GM19395 (cell line): ENCODE measurements at regions not wholly inside any gene's neighbourhood (a gene's known extent, or its start where the extent isn't known, plus 50 kb on each side); places are given as distances from the start of the nearest gene placed in this dataset.
A peak's percentile ranks its signal among the peaks of the same experiment; 100 is the strongest.

ENCODE experiments used
- ATAC-seq: cut with Tn5 transposase; IDR thresholded peaks from one replicate; pipeline ENCODE4 v1.9.1; 2021; ENCODE audit warnings: mild to moderate bottlenecking, moderate library complexity; ENCODE audit not compliant: unreplicated experiment

DNA sequence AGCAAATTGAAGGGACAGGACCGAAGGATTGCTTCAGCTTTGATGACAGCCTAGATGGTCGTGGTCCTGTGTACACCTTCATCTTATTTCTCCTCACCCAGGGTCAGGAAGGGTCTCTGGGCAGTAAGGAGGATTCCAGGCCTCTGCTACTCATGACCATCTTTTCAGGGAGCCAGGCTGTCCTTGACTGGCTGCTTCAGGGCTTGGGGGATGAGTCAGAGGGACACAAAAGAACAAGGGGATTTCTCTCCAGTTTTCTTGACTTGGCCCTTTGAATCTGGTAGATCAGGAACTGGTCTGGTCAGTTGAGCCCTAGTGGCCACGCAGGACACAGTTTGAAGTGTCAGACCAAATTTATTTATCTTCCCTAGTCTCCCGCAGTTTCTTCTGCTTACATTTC, 402.1 kb upstream of the CHD6 start:
- no peak for ATAC-seq

DNA sequence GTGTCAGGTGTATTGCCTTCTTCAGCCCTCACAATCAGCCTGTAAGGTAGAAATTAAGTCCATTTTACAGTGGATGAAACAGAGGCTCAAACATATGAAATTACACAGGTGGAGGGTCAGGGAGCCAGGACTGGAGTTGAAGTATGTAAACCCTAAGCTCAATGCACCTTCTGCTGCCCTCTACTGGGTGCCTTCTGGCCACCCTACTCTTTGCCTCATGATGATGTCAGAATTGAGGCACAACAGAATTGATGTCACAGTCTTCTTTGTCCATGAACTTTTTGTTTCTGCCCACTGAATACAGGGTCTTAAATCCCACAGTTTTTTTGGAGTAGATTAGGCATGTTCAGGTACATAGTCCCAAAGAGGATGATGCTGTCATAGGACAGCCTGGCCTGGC, 400.8 kb upstream of the CHD6 start:
- ATAC-seq, result no peak

DNA sequence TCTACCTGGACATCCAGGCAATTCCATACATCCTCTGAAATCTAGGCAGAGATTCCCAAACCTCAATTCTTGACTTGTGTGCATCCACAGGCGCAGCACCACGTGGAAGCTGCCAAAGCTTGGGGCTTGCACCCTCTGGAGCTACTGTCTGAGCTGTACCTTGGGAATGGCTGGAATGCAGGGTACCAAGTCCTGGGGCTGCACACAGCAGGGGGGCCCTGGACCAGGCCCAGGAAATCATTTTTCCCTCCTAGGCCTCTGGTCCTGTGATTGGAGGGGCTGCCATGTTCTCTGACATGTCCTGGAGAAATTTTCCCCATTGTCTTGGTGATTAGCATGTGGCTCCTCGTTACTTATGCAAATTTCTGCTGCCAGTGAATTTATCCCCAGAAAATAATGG, 391.9 kb upstream of the CHD6 start:
- ATAC-seq, result no peak

DNA sequence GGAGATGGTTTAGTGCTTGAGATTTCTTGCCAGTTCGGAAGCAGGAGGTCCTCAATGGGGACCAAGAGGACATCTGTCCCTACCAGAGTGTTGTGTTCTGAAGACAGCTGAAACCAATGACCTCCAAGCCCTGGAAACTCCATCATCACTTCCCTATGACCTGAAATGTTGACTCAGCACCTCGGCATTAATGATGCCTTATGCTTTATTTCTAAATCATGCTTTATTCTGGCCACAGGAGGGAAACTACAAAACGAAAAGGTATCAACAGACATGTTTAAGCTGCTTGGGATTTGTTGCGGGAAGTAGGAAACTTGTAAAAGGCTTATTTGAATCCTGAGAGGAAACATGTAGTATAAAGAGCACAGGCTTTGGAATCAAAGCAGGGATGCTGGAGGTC, 389.1 kb upstream of the CHD6 start:
- no peak for ATAC-seq

DNA sequence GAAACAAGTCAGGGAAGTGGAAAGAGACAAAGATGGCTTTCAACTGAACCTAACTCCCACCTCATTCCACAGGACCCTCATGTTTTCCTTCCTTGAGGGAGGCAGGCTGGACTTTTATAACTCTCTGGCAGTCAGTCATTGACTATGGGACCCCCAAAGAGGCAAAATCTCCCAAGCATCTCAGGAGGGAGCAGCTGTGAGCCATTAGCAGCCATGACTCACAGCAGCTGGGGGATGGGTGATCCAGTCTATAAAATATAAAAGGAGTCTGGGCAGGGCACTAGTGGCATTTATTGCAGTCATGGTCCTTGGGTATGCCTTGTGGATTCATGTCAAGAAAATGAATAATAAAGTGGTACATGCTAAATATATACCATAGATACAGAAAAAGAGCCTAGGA, 387.0 kb upstream of the CHD6 start:
- no peak for ATAC-seq

DNA sequence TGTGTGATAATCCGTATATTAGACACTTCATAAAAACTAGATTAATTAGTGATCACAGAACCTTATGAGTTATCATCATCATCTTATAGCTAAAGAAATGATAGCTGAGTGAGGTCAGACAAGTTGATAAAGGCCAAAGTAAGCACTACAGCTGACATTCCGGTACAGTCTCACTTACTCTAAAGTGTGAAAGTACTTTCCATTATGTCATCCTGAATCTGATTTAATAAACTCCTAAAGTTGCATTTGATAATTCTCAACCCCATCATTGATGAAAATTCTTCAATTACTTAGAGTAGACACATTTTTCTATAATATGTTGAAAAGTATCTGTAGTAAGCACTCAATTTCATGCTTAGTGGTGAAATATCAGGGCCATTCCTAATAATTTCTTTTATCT, 385.2 kb upstream of the CHD6 start:
- no peak for ATAC-seq

DNA sequence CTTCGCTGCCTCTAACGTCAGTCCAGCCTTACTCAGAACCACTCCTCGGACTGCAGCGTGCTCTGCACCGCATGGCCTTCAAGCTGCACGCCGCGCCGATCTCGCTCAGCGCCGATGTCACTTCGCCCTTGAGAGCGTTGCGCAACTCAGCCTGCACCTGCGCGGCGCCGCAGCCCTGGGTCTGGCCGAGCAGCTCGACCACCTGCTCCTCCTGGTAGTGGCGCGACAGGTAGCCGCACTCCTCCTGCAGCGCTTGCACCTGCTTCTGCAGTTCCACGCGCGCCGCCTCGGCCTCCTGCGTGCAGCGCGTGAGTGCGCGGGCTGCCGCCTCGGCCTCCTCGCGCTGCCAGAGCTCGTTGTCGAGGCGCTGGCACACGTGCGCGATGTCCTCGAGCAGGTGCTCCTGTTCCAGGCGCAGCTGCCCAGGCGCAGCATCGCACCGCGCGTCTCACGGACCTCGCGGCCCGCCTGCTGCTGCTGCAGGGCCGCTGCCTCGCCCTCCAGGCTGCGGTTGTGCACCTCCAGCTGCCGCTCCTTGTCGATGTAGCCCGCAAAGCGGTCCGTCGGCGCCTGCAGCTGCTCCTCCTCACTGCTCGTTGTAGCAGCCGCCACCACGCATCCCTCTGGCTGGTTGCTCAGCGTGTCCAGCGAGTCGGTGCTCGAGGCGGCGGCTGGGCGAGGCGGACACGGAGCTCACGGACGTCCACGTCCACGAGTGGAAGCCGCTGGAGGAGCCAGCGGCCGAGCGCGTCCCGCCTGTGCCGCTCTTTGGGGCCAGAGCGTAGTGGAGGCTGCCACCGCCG, 380.6 kb upstream of the CHD6 start:
- no peak for ATAC-seq

DNA sequence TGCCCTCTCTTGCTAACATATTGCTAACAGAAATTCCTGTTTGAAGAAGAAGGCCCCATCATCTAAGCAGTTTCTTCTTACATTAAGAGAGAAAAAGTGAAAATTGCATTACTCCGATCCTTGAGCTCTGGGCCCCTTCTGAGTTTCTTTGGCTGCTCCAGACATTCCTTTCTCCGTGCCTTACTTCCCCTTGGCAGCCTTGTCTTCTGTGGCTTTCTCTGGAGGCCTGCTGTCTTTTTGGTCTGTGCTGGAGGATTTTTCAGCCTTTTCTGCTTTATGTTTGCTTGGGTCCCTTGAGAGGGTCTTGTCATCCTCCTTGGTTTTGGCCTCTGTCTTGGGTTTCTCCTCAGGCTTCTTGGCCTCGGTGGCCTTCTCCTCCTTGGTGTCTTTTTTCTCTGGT, 378.8 kb upstream of the CHD6 start:
- no peak for ATAC-seq

DNA sequence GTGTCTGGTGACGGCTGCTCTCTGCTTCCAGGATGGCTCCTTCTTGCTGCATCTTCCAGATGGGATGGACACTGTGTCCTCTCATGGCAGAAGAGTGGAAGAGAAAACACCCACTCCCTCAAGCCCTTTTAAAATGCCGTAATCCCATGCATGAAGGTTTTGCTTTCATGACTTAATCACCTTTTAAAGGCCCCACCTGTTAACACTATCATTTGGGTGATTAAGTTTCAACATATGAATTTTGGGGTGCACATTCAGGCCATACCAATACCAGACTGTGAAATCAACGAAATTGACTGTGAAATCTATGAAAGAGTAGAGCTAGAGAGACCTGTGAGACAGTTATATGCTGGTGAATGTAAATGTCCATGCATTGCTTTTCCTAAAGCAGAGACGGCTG, 374.3 kb upstream of the CHD6 start:
- ATAC-seq, result no peak

DNA sequence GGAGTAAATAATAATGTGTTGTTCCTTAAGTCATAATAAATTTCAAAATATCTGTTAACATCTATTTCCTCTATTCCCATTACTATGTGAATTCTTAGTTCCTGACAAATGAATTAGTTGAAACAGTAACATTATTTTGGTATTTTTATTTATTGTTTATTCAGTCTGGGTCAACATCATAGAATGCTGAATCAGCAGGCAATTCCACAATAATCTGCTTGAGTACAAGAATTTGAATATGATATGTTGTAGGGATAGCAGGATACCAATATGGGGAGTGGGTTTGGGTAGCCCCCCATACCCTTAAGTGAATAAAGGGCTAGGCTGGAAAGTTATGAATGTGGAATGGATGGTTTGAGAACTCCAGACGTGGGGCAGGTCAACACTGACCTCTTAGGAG, 373.2 kb upstream of the CHD6 start:
- ATAC-seq, result no peak

DNA sequence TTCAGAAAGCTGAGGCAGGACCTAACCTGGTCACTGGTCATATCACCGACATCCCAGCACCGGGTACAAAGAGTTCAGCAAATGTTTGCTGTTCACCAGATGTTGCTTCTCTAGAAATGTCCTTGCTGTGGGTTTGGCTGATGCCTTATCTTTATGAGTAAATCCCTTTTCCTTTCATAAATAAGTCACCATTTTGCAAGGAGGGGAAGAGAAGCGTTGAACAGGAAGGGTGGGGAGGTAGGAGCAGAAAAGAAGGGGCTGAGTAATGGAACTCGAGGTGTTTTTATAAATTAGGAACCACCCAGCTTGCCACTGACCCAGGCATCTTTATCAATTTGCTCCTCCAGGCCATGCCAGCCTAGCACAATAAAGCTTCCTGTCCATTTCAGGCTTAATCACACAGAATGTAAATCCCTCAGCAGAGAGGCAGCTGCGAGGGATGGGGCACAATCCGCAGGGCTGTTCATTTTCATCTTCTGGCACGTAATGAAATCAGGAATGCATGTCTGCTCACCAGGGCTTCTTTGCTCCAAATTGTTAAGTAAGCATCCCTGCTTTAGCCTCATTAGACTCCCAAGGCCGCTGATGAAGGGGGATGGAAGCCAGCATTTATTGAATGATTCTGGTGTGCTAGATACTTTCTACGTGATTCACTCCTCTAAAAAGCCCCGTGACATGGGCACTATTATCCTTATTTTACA, 371.9 kb upstream of the CHD6 start:
- no peak for ATAC-seq

DNA sequence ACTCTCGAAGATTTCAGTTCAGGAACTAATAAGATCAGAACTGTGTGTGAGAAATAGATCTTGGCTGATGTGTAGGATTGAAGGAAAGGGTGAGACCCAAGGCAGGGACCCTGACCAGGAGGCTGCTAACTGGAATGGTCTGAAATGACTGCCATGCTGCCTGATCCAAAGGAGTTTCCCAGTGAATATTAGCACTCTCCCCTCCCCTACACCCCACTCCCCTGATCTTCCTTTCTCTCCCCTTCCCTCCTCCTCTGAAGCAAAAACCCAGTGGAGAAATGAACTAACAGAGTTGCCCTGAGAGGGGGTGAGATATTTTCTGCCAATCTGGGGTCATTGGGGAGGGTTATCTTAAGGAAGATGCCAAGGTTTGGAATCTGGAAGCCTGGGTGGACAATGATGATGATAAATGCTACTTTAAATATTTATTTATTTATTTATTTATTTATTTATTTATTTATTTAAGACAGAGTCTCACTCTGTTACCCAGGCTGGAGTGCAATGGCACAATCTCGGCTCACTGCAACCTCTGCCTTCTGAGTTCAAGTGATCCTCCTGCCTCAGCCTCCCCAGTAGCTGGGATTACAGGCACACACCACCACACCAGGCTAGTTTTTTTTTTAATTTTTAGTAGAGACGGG, 371.0 kb upstream of the CHD6 start:
- ATAC-seq, result no peak

DNA sequence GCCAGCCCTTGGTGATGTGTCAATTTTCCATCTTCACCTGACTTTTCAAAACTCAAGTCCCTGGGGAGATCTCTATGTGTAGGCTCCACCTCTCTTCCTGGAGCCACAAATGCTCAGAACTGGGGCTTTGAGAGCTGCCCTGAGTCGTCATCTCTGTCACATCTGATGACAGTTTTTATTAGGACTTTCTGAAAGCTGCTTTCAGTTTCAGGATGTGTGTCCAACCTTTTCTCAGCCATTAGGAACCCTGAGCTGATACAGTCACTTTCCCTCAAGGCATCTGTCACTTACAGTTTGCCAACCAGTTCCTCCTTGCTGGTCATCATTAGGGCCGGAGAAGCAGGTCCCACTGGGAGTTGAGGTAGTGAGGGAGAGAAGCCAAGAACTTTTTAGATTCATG, 365.9 kb upstream of the CHD6 start:
- ATAC-seq, result peak; percentile 70

DNA sequence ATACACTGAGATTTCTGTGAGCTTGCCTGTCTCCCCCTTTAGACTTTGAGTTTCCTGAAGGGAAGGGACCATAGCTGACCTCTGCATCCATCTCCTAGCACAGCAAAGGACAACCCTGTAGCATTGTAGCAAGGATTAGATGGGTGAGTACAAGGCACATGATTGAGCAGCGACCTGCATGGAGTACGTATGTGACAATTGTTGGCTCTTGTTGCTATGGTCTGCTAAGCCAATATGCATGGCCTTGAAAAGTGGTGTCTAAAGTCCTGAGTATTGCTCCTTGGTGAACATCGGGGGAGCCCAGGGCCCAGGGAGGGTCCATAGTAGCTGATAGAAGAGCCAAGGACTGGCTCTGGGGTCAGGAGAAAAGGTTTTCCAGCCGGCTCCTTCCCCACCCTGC, 365.0 kb upstream of the CHD6 start:
- no peak for ATAC-seq

DNA sequence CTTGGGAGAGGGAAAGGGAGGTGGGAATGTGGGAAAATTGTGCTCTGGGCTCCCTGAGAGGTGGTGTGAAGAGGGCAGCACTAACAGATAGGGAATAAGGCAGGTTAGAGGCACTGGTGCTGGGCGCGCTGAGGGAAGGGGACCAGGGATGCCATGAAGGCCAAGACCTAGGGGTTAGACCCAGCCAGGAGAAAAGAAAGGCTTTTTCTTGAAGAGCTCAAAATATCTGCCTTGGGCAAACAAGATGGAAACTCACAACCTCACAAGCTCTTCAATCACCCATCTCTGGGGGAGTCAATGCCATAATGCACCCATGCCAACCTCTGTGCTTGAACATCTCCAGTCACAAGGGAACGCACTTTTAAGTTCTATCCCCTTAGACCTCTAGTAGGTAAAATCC, 363.6 kb upstream of the CHD6 start:
- no peak for ATAC-seq

DNA sequence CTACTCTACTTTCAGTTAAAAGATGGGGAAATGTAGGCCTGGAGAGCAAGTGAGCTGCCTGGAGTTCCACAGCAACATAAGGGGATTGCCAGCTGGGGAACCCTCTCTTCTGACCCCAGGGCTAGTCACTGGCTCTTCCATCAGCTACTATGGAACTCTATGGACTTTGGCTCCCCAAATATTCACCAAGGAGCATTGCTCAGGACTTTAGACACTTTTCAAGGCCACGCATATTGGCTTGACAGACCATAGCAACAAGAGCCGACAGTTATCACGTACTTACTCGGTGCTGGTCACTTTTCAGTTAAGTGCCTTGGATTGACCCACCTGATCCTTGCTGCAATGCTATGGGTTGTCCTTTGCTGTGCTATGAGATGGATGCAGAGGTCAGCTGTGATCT, 360.7 kb upstream of the CHD6 start:
- no peak for ATAC-seq

DNA sequence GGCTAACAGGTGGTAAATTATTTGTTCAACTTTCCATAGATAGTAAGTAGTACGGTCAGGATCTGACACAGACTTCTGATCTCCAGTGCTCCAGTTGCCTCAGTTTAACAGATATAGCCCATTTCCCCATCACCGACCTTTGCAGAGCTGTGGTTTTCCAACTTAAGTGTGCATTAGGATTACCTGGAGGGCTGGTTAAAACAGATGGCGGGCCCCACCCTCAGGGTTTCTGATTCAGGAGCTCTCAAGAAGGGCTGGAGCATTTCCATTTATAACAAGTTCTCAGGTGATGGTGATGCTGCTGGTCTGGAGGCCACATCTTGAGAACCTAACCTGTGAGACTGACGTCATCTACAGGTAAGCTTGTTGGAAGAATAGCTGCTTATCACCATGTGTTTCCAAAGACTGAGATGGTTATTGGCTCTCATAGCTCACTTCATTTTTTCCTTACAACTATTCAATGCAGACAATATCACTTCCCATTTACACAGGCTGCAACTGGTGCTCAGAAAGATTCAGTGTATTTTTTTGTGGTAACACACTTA, 360.1 kb upstream of the CHD6 start:
- ATAC-seq, result no peak

DNA sequence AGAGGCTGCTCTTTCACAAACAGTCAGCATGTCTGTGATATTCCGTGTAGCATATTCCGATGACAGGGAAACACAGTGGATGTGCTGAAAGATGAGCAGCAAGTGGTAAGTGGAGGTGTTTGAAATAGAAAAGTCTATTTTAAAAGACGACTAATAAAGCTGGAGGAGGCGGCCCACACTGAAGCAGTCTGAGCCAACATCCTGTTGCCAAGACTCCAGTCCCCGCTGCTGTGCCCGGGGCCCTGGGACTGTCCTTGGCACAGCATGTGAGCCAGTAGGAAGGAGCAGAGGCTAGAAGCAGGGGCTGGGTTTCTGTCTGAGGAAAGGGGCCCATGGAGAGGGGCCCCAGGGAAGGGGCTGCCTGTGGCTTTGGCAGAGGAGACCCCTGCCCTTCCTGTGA, 351.5 kb upstream of the CHD6 start:
- ATAC-seq, result no peak

DNA sequence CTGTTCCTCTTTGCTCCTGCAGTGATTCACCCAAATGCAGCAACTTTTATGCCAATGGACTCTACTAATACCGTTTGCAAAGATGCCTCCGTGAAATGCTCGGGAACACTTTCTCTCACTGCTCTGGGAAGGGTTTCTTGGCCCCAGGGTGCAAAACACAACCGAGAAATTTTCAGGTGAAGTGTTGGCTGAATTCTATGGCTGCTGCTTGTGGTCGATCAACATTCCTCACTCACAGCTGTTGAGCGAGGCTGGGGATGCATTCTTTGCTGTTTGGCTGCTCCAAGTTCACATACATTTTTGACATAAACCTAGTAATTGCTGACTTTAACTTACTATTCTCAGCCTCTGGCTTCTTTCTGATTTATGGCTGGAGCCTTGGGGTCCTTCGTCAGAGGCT, 342.0 kb upstream of the CHD6 start:
- no peak for ATAC-seq

DNA sequence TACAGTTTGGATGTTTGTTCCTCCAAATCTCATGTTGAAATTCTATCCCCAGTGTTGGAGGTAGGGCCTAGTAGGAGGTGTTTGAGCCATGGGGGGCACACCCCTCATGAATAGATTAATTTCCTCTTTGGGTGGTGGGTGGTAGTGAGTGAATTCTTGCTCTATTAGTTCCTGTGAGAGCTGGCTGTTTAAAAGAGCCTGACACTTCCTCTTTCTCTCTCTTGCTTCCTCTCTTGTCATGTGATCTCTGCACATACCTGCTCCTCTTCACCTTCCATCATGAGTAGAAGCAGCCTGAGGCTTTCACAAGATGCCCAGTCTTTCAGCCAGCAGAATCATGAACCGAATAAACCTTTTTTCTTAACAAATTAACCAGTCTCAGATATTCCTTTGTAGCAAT, 340.2 kb upstream of the CHD6 start:
- ATAC-seq, result no peak

DNA sequence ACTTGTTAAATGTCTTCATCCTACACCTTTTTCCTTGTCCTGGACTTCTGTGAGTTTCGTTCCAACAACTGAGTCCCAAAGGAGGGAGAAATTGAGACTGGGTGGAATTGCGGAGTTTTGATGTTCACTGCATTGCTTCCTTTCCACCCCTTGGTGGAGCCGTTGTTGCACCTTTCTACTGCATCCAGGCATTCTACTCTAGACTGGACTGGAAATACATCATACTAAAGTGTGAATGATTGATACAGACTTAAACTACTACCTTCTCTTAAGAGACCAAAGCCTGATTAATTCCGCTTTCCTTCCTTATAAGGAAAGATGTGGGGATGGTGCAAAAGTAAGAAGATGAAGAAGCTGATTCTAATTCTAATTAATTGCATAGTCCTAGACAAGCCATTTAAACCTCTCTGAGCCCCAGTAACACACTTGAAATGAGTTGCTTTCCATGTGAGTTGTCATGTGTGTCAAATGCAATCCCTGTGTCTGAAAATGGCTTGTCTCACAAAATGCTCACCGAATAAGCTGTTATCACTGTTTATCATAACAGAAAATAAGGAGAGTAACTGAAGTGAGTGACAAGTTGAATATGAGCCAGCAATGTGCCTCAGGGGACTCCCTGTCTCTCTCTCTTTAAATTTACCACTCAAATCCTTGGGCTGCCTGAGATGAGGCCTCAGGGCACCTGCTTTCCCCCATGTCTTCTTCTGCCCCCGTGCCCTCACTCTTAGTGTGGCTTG, 338.3 kb upstream of the CHD6 start:
- ATAC-seq, result no peak
